SJSA1 (cell line): ENCODE measurements at regions not wholly inside any gene's neighbourhood (a gene's known extent, or its start where the extent isn't known, plus 50 kb on each side); places are given as distances from the start of the nearest gene placed in this dataset.

Experiments
- DNase-seq, 2 experiments: peaks; one replicate each; pipeline ENCODE4 v3.0.0-alpha.2; 2015 to 2020; ENCODE audit warnings: low spot score in 2 of 2, low read depth in 1 of 2
- H3K27ac ChIP-seq: fragments of 250-450 bp; sonication (Bioruptor Pico); 2 replicates; pipeline ENCODE4 v1.5.1; 2020; ENCODE audit warnings: mild to moderate bottlenecking, moderate library complexity
- H3K27me3 ChIP-seq: fragments of 250-450 bp; sonication (Bioruptor Pico); replicated peaks from 2 replicates; pipeline ENCODE4 v1.5.1; 2020; ENCODE audit warnings: mild to moderate bottlenecking, moderate library complexity
- H3K36me3 ChIP-seq: fragments of 250-450 bp; sonication (Bioruptor Pico); 2 replicates; pipeline ENCODE4 v1.5.1; 2020; ENCODE audit warnings: mild to moderate bottlenecking
- H3K4me1 ChIP-seq: fragments of 250-450 bp; sonication (Bioruptor Pico); replicated peaks from 2 replicates; pipeline ENCODE4 v1.6.1; 2021; ENCODE audit warnings: mild to moderate bottlenecking
- H3K4me3 ChIP-seq: fragments of 250-450 bp; sonication (Bioruptor Pico); 2 replicates; pipeline ENCODE4 v1.5.1; 2020; ENCODE audit warnings: mild to moderate bottlenecking
- H3K9me3 ChIP-seq: fragments of 250-450 bp; sonication (Bioruptor Pico); replicated peaks from 2 replicates; pipeline ENCODE4 v1.5.1; 2020; ENCODE audit warnings: mild to moderate bottlenecking

- Histone ChIP-seq H3K36me3 (no peaks in the 10 kb centered on the region), H3K4me1 (peaks cover 5% of the 10 kb centered on the region), H3K4me3 (no peak overlapping the region), H3K27ac (no peak overlapping the region), H3K27me3 (no peaks in the 10 kb centered on the region), H3K9me3 (no peaks in the 10 kb centered on the region)
- DNase-seq, result no peak
Observed at GRCh38 chr6:25017932-25018567, 82.3 kb upstream of the RIPOR2 start.

GRCh38 chr6:25018568-25018954 is 82.8 kb upstream of the RIPOR2 start:
- H3K4me1 ChIP-seq, result peaks cover 5% of the 10 kb centered on the region
- H3K9me3 ChIP-seq, result no peaks in the 10 kb centered on the region
- no peaks in the 10 kb centered on the region for H3K36me3 ChIP-seq
- no peaks in the 10 kb centered on the region for H3K27me3 ChIP-seq
- no peak for DNase-seq
- H3K4me3 ChIP-seq, result no peak overlapping the region
- H3K27ac ChIP-seq, result no peak overlapping the region

GRCh38 chr6:25022140-25022553 is 86.4 kb upstream of the RIPOR2 start:
- no peak overlapping the region for H3K27ac ChIP-seq
- no peak for DNase-seq
- H3K4me1 ChIP-seq, result no peaks in the 10 kb centered on the region
- no peaks in the 10 kb centered on the region for H3K36me3 ChIP-seq
- no peak overlapping the region for H3K4me3 ChIP-seq
- no peaks in the 10 kb centered on the region for H3K9me3 ChIP-seq
- no peaks in the 10 kb centered on the region for H3K27me3 ChIP-seq

GRCh38 chr6:25023781-25024180 is 88.0 kb upstream of the RIPOR2 start:
- Histone ChIP-seq H3K9me3 (no peaks in the 10 kb centered on the region), H3K4me3 (no peak overlapping the region), H3K27ac (no peak overlapping the region), H3K36me3 (no peaks in the 10 kb centered on the region), H3K4me1 (no peaks in the 10 kb centered on the region), H3K27me3 (no peaks in the 10 kb centered on the region)
- DNase-seq, result no peak

GRCh38 chr6:25024821-25025220 is 89.1 kb upstream of the RIPOR2 start:
- H3K27me3 ChIP-seq, result no peaks in the 10 kb centered on the region
- no peaks in the 10 kb centered on the region for H3K9me3 ChIP-seq
- no peaks in the 10 kb centered on the region for H3K36me3 ChIP-seq
- H3K4me1 ChIP-seq, result no peaks in the 10 kb centered on the region
- H3K27ac ChIP-seq, result no peak overlapping the region
- DNase-seq, result no peak
- no peak overlapping the region for H3K4me3 ChIP-seq

GRCh38 chr6:25025248-25025918 is 89.6 kb upstream of the RIPOR2 start:
- Histone ChIP-seq H3K4me1 (no peaks in the 10 kb centered on the region), H3K27me3 (no peaks in the 10 kb centered on the region), H3K27ac (no peak overlapping the region), H3K9me3 (no peaks in the 10 kb centered on the region), H3K4me3 (no peak overlapping the region), H3K36me3 (no peaks in the 10 kb centered on the region)
- DNase-seq, result no peak

- Histone ChIP-seq H3K4me3 (no peak overlapping the region), H3K27me3 (no peaks in the 10 kb centered on the region), H3K9me3 (no peaks in the 10 kb centered on the region), H3K36me3 (no peaks in the 10 kb centered on the region), H3K27ac (no peak overlapping the region), H3K4me1 (no peaks in the 10 kb centered on the region)
- DNase-seq, result no peak
Observed at GRCh38 chr6:25025919-25026301, 90.2 kb upstream of the RIPOR2 start.

- DNase-seq, result no peak
- Histone ChIP-seq H3K27me3 (no peaks in the 10 kb centered on the region), H3K9me3 (no peaks in the 10 kb centered on the region), H3K4me1 (no peaks in the 10 kb centered on the region), H3K4me3 (no peak overlapping the region), H3K36me3 (no peaks in the 10 kb centered on the region), H3K27ac (no peak overlapping the region)
Observed at GRCh38 chr6:25026723-25027122, 91.0 kb upstream of the RIPOR2 start.

- no peaks in the 10 kb centered on the region for H3K36me3 ChIP-seq
- H3K9me3 ChIP-seq, result no peaks in the 10 kb centered on the region
- no peak overlapping the region for H3K27ac ChIP-seq
- no peaks in the 10 kb centered on the region for H3K4me1 ChIP-seq
- no peaks in the 10 kb centered on the region for H3K27me3 ChIP-seq
- H3K4me3 ChIP-seq, result no peak overlapping the region
- DNase-seq, result no peak
Observed at GRCh38 chr6:25027221-25027916, 91.6 kb upstream of the RIPOR2 start.

- Histone ChIP-seq H3K36me3 (no peaks in the 10 kb centered on the region), H3K4me1 (no peaks in the 10 kb centered on the region), H3K4me3 (no peak overlapping the region), H3K27me3 (no peaks in the 10 kb centered on the region), H3K9me3 (no peaks in the 10 kb centered on the region), H3K27ac (no peak overlapping the region)
- DNase-seq, result no peak
Observed at GRCh38 chr6:25028328-25028727, 92.6 kb upstream of the RIPOR2 start.

- Histone ChIP-seq H3K4me3 (no peak overlapping the region), H3K36me3 (no peaks in the 10 kb centered on the region), H3K9me3 (no peaks in the 10 kb centered on the region), H3K27ac (no peak overlapping the region), H3K4me1 (peaks cover 6% of the 10 kb centered on the region), H3K27me3 (no peaks in the 10 kb centered on the region)
- DNase-seq, result no peak
Observed at GRCh38 chr6:25032934-25033333, 97.2 kb upstream of the RIPOR2 start.

GRCh38 chr6:25034431-25034921 is 98.7 kb upstream of the RIPOR2 start:
- H3K36me3 ChIP-seq, result no peaks in the 10 kb centered on the region
- no peaks in the 10 kb centered on the region for H3K27me3 ChIP-seq
- H3K27ac ChIP-seq, result no peak overlapping the region
- H3K4me1 ChIP-seq, result peaks cover 6% of the 10 kb centered on the region
- no peaks in the 10 kb centered on the region for H3K9me3 ChIP-seq
- no peak for DNase-seq
- H3K4me3 ChIP-seq, result peak overlapping the region; percentile 3; the same call in 1 of the 2 replicates

GRCh38 chr6:25035174-25035511 is 99.4 kb upstream of the RIPOR2 start:
- Histone ChIP-seq H3K9me3 (no peaks in the 10 kb centered on the region), H3K4me1 (peaks cover 6% of the 10 kb centered on the region), H3K4me3 (no peak overlapping the region), H3K36me3 (no peaks in the 10 kb centered on the region), H3K27ac (no peak overlapping the region), H3K27me3 (no peaks in the 10 kb centered on the region)
- DNase-seq, result no peak
